Esophagus squamous epithelium (tissue), 5 donors: ENCODE measurements at regions not wholly inside any gene's neighbourhood (a gene's known extent, or its start where the extent isn't known, plus 50 kb on each side); places are given as distances from the start of the nearest gene placed in this dataset.

ENCODE experiments used
- DNase-seq: peaks from one replicate; lab custom pipeline; 2025; lab: John Stamatoyannopoulos, UW
- H3K27ac ChIP-seq, 4 donors: fragments of 200-600 bp; sonication (generic); one replicate each; pipeline ENCODE4 v1.5.1; 2016 to 2019; ENCODE audit warnings: mild to moderate bottlenecking in 1 of 4
- H3K27me3 ChIP-seq, 4 donors: fragments of 200-600 bp; sonication (generic); 1 replicate in 3 of 4; 2 replicates in 1 of 4; pipeline versions ENCODE4 v1.5.1 to v1.6.0; 2017 to 2021; ENCODE audit warnings: antibody characterized with exemption in 1 of 4
- H3K36me3 ChIP-seq, 3 donors: fragments of 200-600 bp; sonication (generic); one replicate each; pipeline ENCODE4 v1.5.1; 2016 to 2019
- H3K4me1 ChIP-seq, 3 donors: fragments of 200-600 bp; sonication (generic); one replicate each; pipeline ENCODE4 v1.5.1; 2017 to 2019
- H3K4me3 ChIP-seq, 4 donors: fragments of 200-600 bp; sonication (generic); 1 replicate in 3 of 4; 2 replicates in 1 of 4; pipeline ENCODE4 v1.5.1; 2016 to 2019; ENCODE audit warnings: mild to moderate bottlenecking in 2 of 4, moderate library complexity in 1 of 4
- H3K9me3 ChIP-seq, 3 donors: fragments of 200-600 bp; sonication (generic); one replicate each; pipeline ENCODE4 v1.5.1; 2016 to 2019
- CTCF ChIP-seq, 6 experiments: fragments of 450-650 bp in 4 of 6; fragments of 200-600 bp in 2 of 6; sonication (generic) in 2 of 6; IDR thresholded peaks; one replicate each; pipeline ENCODE4 v1.5.1; 2016 to 2019; ENCODE audit warnings: antibody characterized with exemption in 6 of 6, mild to moderate bottlenecking in 4 of 6, moderate library complexity in 4 of 6
- POLR2A ChIP-seq, 4 donors: fragments of 450-650 bp; IDR thresholded peaks; one replicate each; pipeline ENCODE4 v1.6.1; 2017; ENCODE audit warnings: antibody characterized with exemption in 4 of 4, mild to moderate bottlenecking in 4 of 4, moderate library complexity in 3 of 4
- whole genome bisulfite sequencing, 2 donors: methylation state at CpG; one replicate each; pipeline ENCODE4 v1.1.5; 2018; 5-methylcytosine and 5-hydroxymethylcytosine counted together
- intact Hi-C: fragments of 100-400 bp; cut with DNase I; formaldehyde crosslinking; loops from one replicate; pipeline ENCODE4 v1.15.0; 2022
- donor health status: DM: yes; HTN: yes; CAD: no.

- no peaks in the 10 kb centered on the region for H3K4me1 ChIP-seq
- no peak for DNase-seq
- H3K9me3 ChIP-seq = no peaks in the 10 kb centered on the region
- intact Hi-C loops = no loop called here
- H3K27ac ChIP-seq = no peak overlapping the region
- no peaks in the 10 kb centered on the region for H3K36me3 ChIP-seq
- H3K27me3 ChIP-seq = no peaks in the 10 kb centered on the region
- WGBS, 2 donors = 47 to 56% methylated on average over 1 of the region's 1 CpG
- TF ChIP-seq POLR2A (IDR thresholded peaks at IDR 0.05) = no peak
- no peak for TF ChIP-seq CTCF (IDR thresholded peaks at IDR 0.05)
- no peak overlapping the region for H3K4me3 ChIP-seq
Measured at GRCh38 chr3:90035643-90036042, 928.2 kb downstream of the EPHA3 start.

- WGBS, 2 donors = 61 to 92% methylated on average over 1 of the region's 1 CpG
- Histone ChIP-seq H3K9me3 (no peaks in the 10 kb centered on the region), H3K27me3 (no peaks in the 10 kb centered on the region), H3K36me3 (no peaks in the 10 kb centered on the region), H3K4me1 (no peaks in the 10 kb centered on the region), H3K27ac (no peak overlapping the region), H3K4me3 (no peak overlapping the region)
- intact Hi-C loops = no loop called here
- no peak for TF ChIP-seq POLR2A (IDR thresholded peaks at IDR 0.05)
- TF ChIP-seq CTCF (IDR thresholded peaks at IDR 0.05) = no peak
- no peak for DNase-seq
Measured at GRCh38 chr3:90036939-90037469, 929.6 kb downstream of the EPHA3 start.

- Histone ChIP-seq H3K4me1 (no peaks in the 10 kb centered on the region), H3K27me3 (no peaks in the 10 kb centered on the region), H3K4me3 (no peak overlapping the region), H3K9me3 (no peaks in the 10 kb centered on the region), H3K27ac (no peak overlapping the region), H3K36me3 (no peaks in the 10 kb centered on the region)
- WGBS, 2 donors = 68 to 81% methylated on average over 2 of the region's 2 CpGs
- DNase-seq = no peak
- intact Hi-C loops = no loop called here
- no peak for TF ChIP-seq POLR2A (IDR thresholded peaks at IDR 0.05)
Measured at GRCh38 chr3:90039994-90040393, 932.6 kb downstream of the EPHA3 start.

GRCh38 chr3:90040554-90040953 lies 933.1 kb downstream of the EPHA3 start:
- Histone ChIP-seq H3K4me3 (no peak overlapping the region), H3K27me3 (no peaks in the 10 kb centered on the region), H3K36me3 (no peaks in the 10 kb centered on the region), H3K9me3 (no peaks in the 10 kb centered on the region), H3K4me1 (no peaks in the 10 kb centered on the region), H3K27ac (no peak overlapping the region)
- intact Hi-C loops = no loop called here
- 29 to 31% methylated on average over 3 of the region's 3 CpGs for WGBS, 2 donors
- TF ChIP-seq CTCF (IDR thresholded peaks at IDR 0.05) (no peak), POLR2A (IDR thresholded peaks at IDR 0.05) (no peak)
- no peak for DNase-seq

- Histone ChIP-seq H3K36me3 (no peaks in the 10 kb centered on the region), H3K27ac (no peak overlapping the region), H3K4me3 (no peak overlapping the region), H3K27me3 (no peaks in the 10 kb centered on the region), H3K9me3 (no peaks in the 10 kb centered on the region), H3K4me1 (no peaks in the 10 kb centered on the region)
- no peak for DNase-seq
- 44 to 49% methylated on average over 2 of the region's 2 CpGs for WGBS, 2 donors
- TF ChIP-seq CTCF (IDR thresholded peaks at IDR 0.05) = no peak
- no peak for TF ChIP-seq POLR2A (IDR thresholded peaks at IDR 0.05)
- intact Hi-C loops = no loop called here
Measured at GRCh38 chr3:90041995-90042394, 934.6 kb downstream of the EPHA3 start.

- WGBS, 2 donors = 68 to 72% methylated on average over 5 of the region's 5 CpGs
- no peaks in the 10 kb centered on the region for H3K36me3 ChIP-seq
- no peak for TF ChIP-seq POLR2A (IDR thresholded peaks at IDR 0.05)
- no peak for TF ChIP-seq CTCF (IDR thresholded peaks at IDR 0.05)
Measured at GRCh38 chr3:90043287-90043686, 935.9 kb downstream of the EPHA3 start.

More at GRCh38 chr3:90043287-90043686, 935.9 kb downstream of the EPHA3 start:
- intact Hi-C loops = no loop called here
- Histone ChIP-seq H3K4me1 (no peaks in the 10 kb centered on the region), H3K27ac (no peak overlapping the region), H3K9me3 (no peaks in the 10 kb centered on the region), H3K4me3 (no peak overlapping the region), H3K27me3 (no peaks in the 10 kb centered on the region)
- DNase-seq = no peak
